T-helper 2 cell (primary cell): ENCODE measurements at regions not wholly inside any gene's neighbourhood (a gene's known extent, or its start where the extent isn't known, plus 50 kb on each side); places are given as distances from the start of the nearest gene placed in this dataset.

Experiments
- DNase-seq, 5 experiments: peaks; one replicate each; pipeline versions ENCODE4 v3.0.0 to v3.0.0-alpha.2; 2012 to 2022

DNA sequence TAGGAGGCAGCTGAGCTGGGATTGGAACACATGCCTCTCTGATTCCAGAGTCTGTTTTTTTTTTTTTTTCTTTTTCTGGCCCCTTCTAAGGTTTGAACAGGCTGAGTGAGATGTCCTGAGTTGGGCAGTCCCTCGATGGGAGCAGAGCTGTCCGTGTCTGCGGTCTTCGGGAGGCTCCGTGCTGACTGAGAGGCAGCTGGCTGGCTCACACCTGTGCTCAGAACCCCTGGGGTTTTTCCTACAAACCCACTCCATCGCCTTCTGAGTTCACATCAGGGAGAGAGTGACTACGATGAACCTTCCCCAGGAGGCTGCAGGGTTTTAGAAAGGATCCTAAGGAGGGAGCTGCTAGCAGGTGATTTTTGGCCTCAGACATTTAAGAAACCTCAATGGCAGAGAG is 92.5 kb downstream of the IRF8 start:
- DNase-seq: no peak

- no peak for DNase-seq
Observed at GRCh38 chr16:85991856-85992255, 92.9 kb downstream of the IRF8 start.

GRCh38 chr16:85992359-85992758 is 93.4 kb downstream of the IRF8 start:
- DNase-seq: no peak

DNA sequence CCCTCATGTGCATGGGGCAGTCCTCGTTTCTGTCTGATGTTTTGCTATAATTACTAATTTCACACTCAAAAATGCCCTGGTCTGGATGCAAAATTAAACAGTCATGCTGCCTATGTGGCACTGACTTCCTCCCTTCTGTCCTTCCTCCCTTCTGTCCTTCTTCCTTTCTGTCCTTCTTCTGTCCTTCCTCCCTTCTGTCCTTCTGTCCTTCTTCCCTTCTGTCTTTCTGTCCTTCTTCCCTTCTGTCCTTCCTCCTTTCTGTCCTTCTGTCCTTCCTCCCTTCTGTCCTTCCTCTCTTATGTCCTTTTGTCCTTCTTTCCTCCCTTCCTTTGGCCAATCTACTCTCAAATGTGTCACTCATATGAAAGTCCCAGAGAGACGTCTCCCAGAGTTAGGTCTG is 93.8 kb downstream of the IRF8 start:
- no peak for DNase-seq

- DNase-seq: no peak
Observed at GRCh38 chr16:85994492-85995490, 95.8 kb downstream of the IRF8 start.

GRCh38 chr16:85995541-85996423 is 96.8 kb downstream of the IRF8 start:
- DNase-seq: no peak

DNA sequence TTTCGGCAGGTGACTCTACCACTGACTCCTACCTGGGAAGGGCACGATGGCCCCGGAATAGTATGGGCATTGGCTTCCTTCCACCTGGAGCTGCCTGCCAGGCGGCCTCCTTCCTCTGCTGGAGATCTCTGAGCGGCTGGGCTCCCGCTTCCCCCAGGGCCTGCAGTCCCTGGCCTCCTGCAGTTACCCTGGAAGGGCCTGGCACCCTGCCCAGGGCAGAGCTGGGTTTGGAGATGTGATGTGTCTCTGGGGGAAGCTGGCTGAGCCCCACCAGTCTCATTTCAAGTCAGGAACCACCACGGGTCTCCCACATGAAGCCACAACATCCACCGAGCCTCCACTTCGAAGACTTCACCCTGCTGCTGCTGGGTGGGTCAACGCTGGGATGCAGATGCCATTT is 97.9 kb downstream of the IRF8 start:
- DNase-seq: no peak

GRCh38 chr16:85998171-85998867 is 99.4 kb downstream of the IRF8 start:
- DNase-seq: no peak

GRCh38 chr16:85998868-85999729 is 100.1 kb downstream of the IRF8 start:
- peak in 1 of 5 experiments; percentile 11 for DNase-seq

DNA sequence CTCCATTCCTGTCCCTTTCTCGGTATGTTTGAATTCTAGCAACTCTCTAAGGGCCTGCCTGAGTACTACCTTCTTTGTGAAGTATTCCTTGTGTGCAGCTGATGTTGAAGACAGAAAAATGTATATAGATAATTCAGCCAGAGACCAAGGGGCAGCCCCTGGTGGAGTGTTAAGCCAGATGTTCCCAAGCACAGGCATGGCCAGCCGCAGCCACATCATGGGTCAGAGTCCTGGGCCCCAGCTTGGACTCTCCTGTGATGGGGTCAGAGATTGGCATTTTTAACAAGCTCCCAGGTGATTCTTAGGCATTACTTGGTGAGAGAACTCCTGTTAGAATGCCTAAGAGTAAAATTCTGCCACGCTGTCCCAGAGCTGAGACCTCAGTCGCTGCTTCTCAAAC is 100.8 kb downstream of the IRF8 start:
- DNase-seq: no peak

GRCh38 chr16:86002178-86002900 is 103.4 kb downstream of the IRF8 start:
- no peak for DNase-seq

GRCh38 chr16:86007524-86007923 is 108.6 kb downstream of the IRF8 start:
- DNase-seq: peak in 1 of 5 experiments; percentile 17

DNA sequence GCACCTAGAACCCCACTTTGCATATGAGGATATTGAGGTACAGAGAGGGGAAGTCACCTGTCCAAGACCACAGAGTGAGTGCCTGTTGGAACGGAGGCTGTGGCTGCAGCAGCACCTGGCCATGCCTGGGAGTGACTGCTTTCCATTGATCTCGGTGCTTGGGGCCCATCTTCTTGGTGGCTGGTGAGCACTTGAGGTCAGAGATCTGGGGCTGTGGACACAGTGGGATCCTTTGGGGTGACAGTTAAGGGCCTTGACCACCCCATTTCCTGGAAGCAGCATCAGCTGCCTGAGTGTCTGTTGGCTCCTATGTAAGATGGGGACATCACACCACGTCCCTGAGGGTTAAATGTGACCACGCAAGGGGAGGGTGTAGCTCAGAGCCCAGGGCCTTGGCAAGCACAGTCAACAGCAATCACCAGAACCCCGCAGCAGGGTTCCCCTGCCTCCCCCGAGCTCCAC is 111.7 kb downstream of the IRF8 start:
- DNase-seq: no peak

DNA sequence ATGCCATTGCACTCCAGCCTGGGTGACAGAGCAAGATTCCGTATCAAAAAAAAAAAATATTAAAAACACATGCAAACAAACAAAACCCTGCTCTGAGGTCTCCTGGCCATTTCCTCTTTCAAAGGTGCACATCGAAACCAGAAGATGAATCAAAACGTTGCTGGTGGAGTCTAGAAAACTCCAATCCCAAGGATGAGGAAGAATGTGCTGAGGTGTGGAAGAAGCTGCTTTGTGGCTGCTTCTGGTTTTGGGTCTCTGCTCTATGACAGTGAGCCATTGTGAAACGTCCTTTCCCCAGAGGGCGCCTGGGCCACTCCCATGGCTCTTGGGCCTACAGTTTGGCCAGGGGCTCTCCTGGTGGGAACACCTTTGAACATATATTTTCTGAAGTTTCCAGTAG is 112.6 kb downstream of the IRF8 start:
- no peak for DNase-seq

- DNase-seq: no peak
Observed at GRCh38 chr16:86012221-86012620, 113.3 kb downstream of the IRF8 start.

- DNase-seq: no peak
Observed at GRCh38 chr16:86013867-86014266, 114.9 kb downstream of the IRF8 start.

DNA sequence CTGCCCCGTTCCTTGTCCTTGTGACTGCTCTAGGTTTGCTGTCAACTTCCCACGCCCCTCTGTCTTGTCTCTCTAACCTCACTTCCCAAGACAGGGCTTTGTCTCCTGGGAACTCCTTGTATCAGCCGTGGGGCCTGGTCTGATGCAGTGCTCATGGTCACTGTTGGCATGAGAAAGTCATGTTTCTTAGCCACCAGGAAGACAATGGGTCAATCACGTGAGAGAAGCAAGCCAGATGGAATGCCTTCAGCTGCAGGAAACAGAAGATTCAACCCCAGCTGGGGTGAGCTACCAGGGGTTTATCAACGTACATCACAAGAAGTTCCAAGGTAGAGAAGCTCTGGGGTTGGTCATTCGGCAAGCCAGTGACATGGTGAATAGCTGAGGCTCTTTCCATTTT is 116.6 kb downstream of the IRF8 start:
- no peak for DNase-seq

DNA sequence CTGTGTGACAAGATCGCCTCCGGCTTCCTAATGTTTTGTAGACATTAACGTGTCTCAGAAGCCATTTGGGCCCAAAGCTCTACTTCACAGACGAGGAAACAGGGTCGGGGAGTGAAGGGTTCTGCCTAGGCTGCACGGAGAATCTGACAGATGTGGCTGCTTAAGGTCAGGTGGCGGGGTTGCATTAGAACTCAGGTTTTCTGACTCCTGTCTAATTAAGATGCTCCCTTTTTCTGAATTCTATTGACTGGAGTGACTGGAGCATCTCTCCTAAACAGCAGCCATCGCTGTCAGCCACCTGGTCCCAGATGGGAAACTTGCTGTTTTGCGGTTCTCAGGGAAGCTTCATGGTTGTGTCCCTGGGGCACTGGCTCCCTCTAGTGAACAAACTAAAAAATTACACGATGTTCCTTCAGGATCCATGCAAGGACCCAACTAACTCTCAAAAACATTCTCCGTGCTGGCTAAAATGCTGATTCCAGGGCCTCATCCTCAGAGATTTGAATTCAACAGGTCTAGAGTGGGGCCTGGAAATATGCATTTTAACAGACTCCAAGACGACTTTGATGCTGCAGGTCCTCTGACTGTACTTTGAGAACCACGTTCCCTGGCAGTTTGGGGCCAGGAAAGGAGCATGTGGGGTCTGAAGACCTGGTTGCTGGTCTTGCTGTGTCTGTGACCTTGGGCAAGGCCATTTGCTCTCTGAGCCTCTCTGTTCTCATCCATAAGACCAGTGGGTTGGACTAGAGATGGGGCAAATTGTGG is 117.4 kb downstream of the IRF8 start:
- peak in 2 of 5 experiments; percentile 25 to 27 for DNase-seq

DNA sequence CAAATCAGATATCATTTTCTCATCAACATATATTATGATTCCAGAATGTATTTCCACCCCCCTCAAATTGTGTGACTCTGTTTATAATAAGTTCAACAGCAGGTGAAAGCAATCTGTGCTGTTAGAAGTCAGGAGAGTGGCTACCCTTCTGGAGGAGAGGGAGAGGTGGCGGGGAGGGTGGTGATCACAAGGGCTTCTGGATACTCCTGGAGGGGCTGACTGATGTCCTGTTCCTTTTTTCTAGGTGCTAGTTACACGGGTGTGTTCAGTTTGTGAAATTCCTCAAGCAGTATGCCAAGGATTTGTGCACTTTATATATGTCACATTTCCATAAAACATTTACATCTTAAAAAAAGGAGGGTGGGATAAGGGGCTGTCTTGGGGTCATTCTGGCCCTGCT is 119.1 kb downstream of the IRF8 start:
- no peak for DNase-seq

GRCh38 chr16:86018487-86018886 is 119.5 kb downstream of the IRF8 start:
- no peak for DNase-seq
